ENCODE measurements at regions not wholly inside any gene's neighbourhood (a gene's known extent, or its start where the extent isn't known, plus 50 kb on each side); places are given as distances from the start of the nearest gene placed in this dataset.

DNA sequence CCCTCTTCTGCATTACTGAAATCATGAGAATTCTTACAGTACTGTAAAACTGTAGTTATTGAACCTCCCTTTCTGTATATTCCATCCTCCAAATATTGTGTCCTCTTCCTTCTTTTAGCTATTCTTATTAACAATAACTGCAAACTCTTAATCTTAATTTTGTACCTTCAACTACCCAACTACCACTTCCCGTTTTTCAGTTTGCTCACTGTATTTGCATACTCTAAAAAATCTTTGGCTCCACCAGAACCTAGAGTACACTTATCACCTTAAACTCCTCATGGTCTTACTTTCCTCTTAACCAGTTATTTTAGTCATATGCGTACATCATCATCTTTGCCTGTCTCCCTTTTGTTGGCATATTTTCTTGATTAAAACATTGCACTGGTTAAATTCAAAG is 543.7 kb downstream of the ARAP2 start:
- no peak overlapping the region for H3K9ac ChIP-seq (ENCODE audit: low read length)
- BruUV-seq (replicated peaks) = no TSS peak
- H3K4me2 ChIP-seq (ENCODE audit: low read length) = no peak overlapping the region
- DNase-seq (no peak), ATAC-seq (no peak)
- H3F3A ChIP-seq (ENCODE audit: low read length, unreplicated experiment) = no peaks in the 10 kb centered on the region
- H3K9me3 ChIP-seq (ENCODE audit: low read length) = no peaks in the 10 kb centered on the region
- H3K27me3 ChIP-seq (ENCODE audit: low read length) = no peaks in the 10 kb centered on the region
- no peak overlapping the region for H3K27ac ChIP-seq (ENCODE audit: low read length)
- H3K9me2 ChIP-seq (replicated peaks; ENCODE audit: low read length) = no peaks in the 10 kb centered on the region
- H3K79me2 ChIP-seq (ENCODE audit: low read length) = no peaks in the 10 kb centered on the region
- no peaks in the 10 kb centered on the region for H3K4me1 ChIP-seq (ENCODE audit: insufficient read depth, low read length)
- intact Hi-C loops (cut with micrococcal nuclease) = no loop called here
- H3K4me3 ChIP-seq (ENCODE audit: low read length) = no peak overlapping the region
- TF ChIP-seq EZH2 (IDR thresholded peaks at IDR 0.05; ENCODE audit: low read length, unreplicated experiment) = no peak
- TF ChIP-seq, protein P1, sequence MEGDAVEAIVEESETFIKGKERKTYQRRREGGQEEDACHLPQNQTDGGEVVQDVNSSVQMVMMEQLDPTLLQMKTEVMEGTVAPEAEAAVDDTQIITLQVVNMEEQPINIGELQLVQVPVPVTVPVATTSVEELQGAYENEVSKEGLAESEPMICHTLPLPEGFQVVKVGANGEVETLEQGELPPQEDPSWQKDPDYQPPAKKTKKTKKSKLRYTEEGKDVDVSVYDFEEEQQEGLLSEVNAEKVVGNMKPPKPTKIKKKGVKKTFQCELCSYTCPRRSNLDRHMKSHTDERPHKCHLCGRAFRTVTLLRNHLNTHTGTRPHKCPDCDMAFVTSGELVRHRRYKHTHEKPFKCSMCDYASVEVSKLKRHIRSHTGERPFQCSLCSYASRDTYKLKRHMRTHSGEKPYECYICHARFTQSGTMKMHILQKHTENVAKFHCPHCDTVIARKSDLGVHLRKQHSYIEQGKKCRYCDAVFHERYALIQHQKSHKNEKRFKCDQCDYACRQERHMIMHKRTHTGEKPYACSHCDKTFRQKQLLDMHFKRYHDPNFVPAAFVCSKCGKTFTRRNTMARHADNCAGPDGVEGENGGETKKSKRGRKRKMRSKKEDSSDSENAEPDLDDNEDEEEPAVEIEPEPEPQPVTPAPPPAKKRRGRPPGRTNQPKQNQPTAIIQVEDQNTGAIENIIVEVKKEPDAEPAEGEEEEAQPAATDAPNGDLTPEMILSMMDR (conservative IDR thresholded peaks at IDR 0.05; ENCODE audit: low read depth, low read length) = no peak
- no peak for TF ChIP-seq EZH2phosphoT487 (IDR thresholded peaks at IDR 0.05; ENCODE audit: borderline replicate concordance, low read length)
- CTCF ChIA-PET = no interaction called here
- no peaks in the 10 kb centered on the region for H4K20me1 ChIP-seq (ENCODE audit: low read length)
- H3K36me3 ChIP-seq (ENCODE audit: low read depth, low read length) = no peaks in the 10 kb centered on the region
- H2AFZ ChIP-seq (ENCODE audit: low read length) = no peak overlapping the region
- POLR2A ChIA-PET (ENCODE audit: unreplicated experiment) = no interaction called here

DNA sequence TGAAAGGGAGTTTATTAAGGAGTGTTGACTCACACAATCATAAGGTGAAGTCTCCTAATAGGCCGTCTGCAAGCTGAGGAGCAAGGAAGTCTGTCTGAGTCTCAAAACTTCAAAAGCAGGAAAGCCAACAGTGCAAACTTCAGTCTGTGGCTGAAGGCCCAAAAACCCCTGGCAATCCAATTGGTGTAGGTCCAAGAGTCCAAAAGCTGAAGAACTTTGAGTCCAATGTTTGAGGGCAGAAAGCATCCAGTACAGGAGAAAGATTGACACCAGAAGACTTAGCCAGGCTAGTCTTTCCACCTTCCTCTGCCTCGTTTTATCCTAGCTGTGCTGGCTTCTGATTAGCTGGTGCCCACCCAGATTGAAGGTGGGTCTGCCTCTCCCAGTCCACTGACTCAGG is 535.2 kb downstream of the ARAP2 start:
- POLR2A ChIA-PET (ENCODE audit: unreplicated experiment) = no interaction called here
- ATAC-seq (no peak), DNase-seq (no peak)
- H3K9me2 ChIP-seq (replicated peaks; ENCODE audit: low read length) = no peaks in the 10 kb centered on the region
- TF ChIP-seq EZH2 (IDR thresholded peaks at IDR 0.05; ENCODE audit: low read length, unreplicated experiment) = no peak
- TF ChIP-seq EZH2phosphoT487 (IDR thresholded peaks at IDR 0.05; ENCODE audit: borderline replicate concordance, low read length) = no peak
- TF ChIP-seq, protein P1 (conservative IDR thresholded peaks at IDR 0.05; ENCODE audit: low read depth, low read length) = no peak
- no peaks in the 10 kb centered on the region for H4K20me1 ChIP-seq (ENCODE audit: low read length)
- intact Hi-C loops (cut with micrococcal nuclease) = no loop called here
- no peaks in the 10 kb centered on the region for H3K36me3 ChIP-seq (ENCODE audit: low read depth, low read length)
- H3K27ac ChIP-seq (ENCODE audit: low read length) = no peak overlapping the region
- H3K4me1 ChIP-seq (ENCODE audit: insufficient read depth, low read length) = no peaks in the 10 kb centered on the region
- no peaks in the 10 kb centered on the region for H3F3A ChIP-seq (ENCODE audit: low read length, unreplicated experiment)
- H3K27me3 ChIP-seq (ENCODE audit: low read length) = no peaks in the 10 kb centered on the region
- H2AFZ ChIP-seq (ENCODE audit: low read length) = no peak overlapping the region
- CTCF ChIA-PET = no interaction called here
- H3K4me2 ChIP-seq (ENCODE audit: low read length) = no peak overlapping the region
- no peaks in the 10 kb centered on the region for H3K9me3 ChIP-seq (ENCODE audit: low read length)
- no TSS peak for BruUV-seq (replicated peaks)
- H3K9ac ChIP-seq (ENCODE audit: low read length) = no peak overlapping the region
- H3K79me2 ChIP-seq (ENCODE audit: low read length) = no peaks in the 10 kb centered on the region
- H3K4me3 ChIP-seq (ENCODE audit: low read length) = no peak overlapping the region

DNA sequence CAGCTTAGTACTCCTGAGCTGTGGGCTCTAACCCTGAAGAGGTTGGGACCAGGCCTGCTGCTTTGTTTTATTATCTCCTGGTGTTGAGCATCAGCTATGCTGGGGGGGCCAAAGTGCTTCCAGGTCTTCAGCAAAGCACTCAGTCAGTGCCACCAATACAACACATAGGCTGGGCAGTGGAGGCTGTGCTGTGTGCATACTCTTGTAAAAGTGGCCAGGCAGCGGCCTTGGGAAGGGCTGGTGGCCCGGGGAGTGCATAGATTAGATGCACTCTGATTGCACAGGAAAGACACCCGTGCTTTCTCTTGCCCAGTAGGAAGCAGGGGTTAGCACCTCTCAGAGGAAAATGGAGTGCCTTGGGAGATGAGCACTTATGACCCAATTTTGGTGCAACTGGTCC is 534.0 kb downstream of the ARAP2 start:
- H3F3A ChIP-seq (ENCODE audit: low read length, unreplicated experiment) = no peaks in the 10 kb centered on the region
- intact Hi-C loops (cut with micrococcal nuclease) = no loop called here

More for the DNA sequence above, 534.0 kb downstream of the ARAP2 start:
- no peaks in the 10 kb centered on the region for H4K20me1 ChIP-seq (ENCODE audit: low read length)
- ATAC-seq (no peak), DNase-seq (no peak)
- no peaks in the 10 kb centered on the region for H3K4me1 ChIP-seq (ENCODE audit: insufficient read depth, low read length)
- no peak overlapping the region for H3K27ac ChIP-seq (ENCODE audit: low read length)
- H3K4me2 ChIP-seq (ENCODE audit: low read length) = no peak overlapping the region
- no peak overlapping the region for H2AFZ ChIP-seq (ENCODE audit: low read length)
- ChIA-PET POLR2A (ENCODE audit: unreplicated experiment) (no interaction called here), CTCF (no interaction called here)
- BruUV-seq (replicated peaks) = no TSS peak
- no peak overlapping the region for H3K4me3 ChIP-seq (ENCODE audit: low read length)
- TF ChIP-seq, protein P1 (conservative IDR thresholded peaks at IDR 0.05; ENCODE audit: low read depth, low read length) = no peak
- no peak for TF ChIP-seq EZH2 (IDR thresholded peaks at IDR 0.05; ENCODE audit: low read length, unreplicated experiment)
- no peak for TF ChIP-seq EZH2phosphoT487 (IDR thresholded peaks at IDR 0.05; ENCODE audit: borderline replicate concordance, low read length)
- no peaks in the 10 kb centered on the region for H3K9me3 ChIP-seq (ENCODE audit: low read length)
- H3K79me2 ChIP-seq (ENCODE audit: low read length) = no peaks in the 10 kb centered on the region
- no peaks in the 10 kb centered on the region for H3K36me3 ChIP-seq (ENCODE audit: low read depth, low read length)
- no peaks in the 10 kb centered on the region for H3K27me3 ChIP-seq (ENCODE audit: low read length)
- no peaks in the 10 kb centered on the region for H3K9me2 ChIP-seq (replicated peaks; ENCODE audit: low read length)
- H3K9ac ChIP-seq (ENCODE audit: low read length) = no peak overlapping the region
